ENCODE measurements at regions not wholly inside any gene's neighbourhood (a gene's known extent, or its start where the extent isn't known, plus 50 kb on each side); places are given as distances from the start of the nearest gene placed in this dataset.

- intact Hi-C loops (cut with micrococcal nuclease) = no loop called here
- H3K9me3 ChIP-seq (ENCODE audit: control insufficient read depth, insufficient read depth, low read length) = no peaks in the 10 kb centered on the region
- WGBS (ENCODE audit: insufficient coverage) = 94% methylated on average over 11 of the region's 14 CpGs
- Mint-ChIP-seq H3K27ac (no peak overlapping the region), H3K36me3 (no peaks in the 10 kb centered on the region), H3K9me3 (peaks cover 3 to 5% of the 10 kb centered on the region in 2 donors), H3K4me1 (no peaks in the 10 kb centered on the region), H3K4me3 (no peak overlapping the region), H3K27me3 (ENCODE audit: low read depth in 2 of 2) (peaks cover 0 to 3% of the 10 kb centered on the region in 2 donors)
- no peaks in the 10 kb centered on the region for H3K27me3 ChIP-seq (ENCODE audit: control insufficient read depth, insufficient read depth, low read length)
- H3K4me3 ChIP-seq (ENCODE audit: low read length) = no peak overlapping the region
- H3K4me1 ChIP-seq (ENCODE audit: control insufficient read depth, insufficient read depth, low read length) = no peaks in the 10 kb centered on the region
- ATAC-seq (no peak), DNase-seq (no peak)
- H3K27ac ChIP-seq (ENCODE audit: low read length) = no peak overlapping the region
- H3K36me3 ChIP-seq (ENCODE audit: control insufficient read depth, insufficient read depth, low read length) = no peaks in the 10 kb centered on the region
- no peak for TF ChIP-seq CTCF (IDR thresholded peaks at IDR 0.05)
Measured at GRCh38 chr20:57950764-57951485, 241.1 kb upstream of the PMEPA1 start.

GRCh38 chr20:57948180-57948955 is 238.6 kb upstream of the PMEPA1 start:
- Mint-ChIP-seq H3K4me3 (no peak overlapping the region), H3K4me1 (peaks cover 0 to 1% of the 10 kb centered on the region in 2 donors), H3K9me3 (peaks cover 3 to 5% of the 10 kb centered on the region in 2 donors), H3K27me3 (ENCODE audit: low read depth in 2 of 2) (peaks cover 0 to 3% of the 10 kb centered on the region in 2 donors), H3K36me3 (no peaks in the 10 kb centered on the region), H3K27ac (no peak overlapping the region)
- intact Hi-C loops (cut with micrococcal nuclease) = no loop called here
- no peaks in the 10 kb centered on the region for H3K27me3 ChIP-seq (ENCODE audit: control insufficient read depth, insufficient read depth, low read length)
- 94% methylated on average over 6 of the region's 9 CpGs for WGBS (ENCODE audit: insufficient coverage)
- H3K9me3 ChIP-seq (ENCODE audit: control insufficient read depth, insufficient read depth, low read length) = no peaks in the 10 kb centered on the region
- ATAC-seq (no peak), DNase-seq (no peak)
- no peaks in the 10 kb centered on the region for H3K4me1 ChIP-seq (ENCODE audit: control insufficient read depth, insufficient read depth, low read length)
- no peak for TF ChIP-seq CTCF (IDR thresholded peaks at IDR 0.05)
- H3K36me3 ChIP-seq (ENCODE audit: control insufficient read depth, insufficient read depth, low read length) = no peaks in the 10 kb centered on the region
- no peak overlapping the region for H3K27ac ChIP-seq (ENCODE audit: low read length)
- H3K4me3 ChIP-seq (ENCODE audit: low read length) = no peak overlapping the region

- intact Hi-C loops (cut with micrococcal nuclease) = no loop called here
- Histone ChIP-seq H3K36me3 (ENCODE audit: control insufficient read depth, insufficient read depth, low read length) (no peaks in the 10 kb centered on the region), H3K9me3 (ENCODE audit: control insufficient read depth, insufficient read depth, low read length) (no peaks in the 10 kb centered on the region), H3K27me3 (ENCODE audit: control insufficient read depth, insufficient read depth, low read length) (no peaks in the 10 kb centered on the region), H3K27ac (ENCODE audit: low read length) (no peak overlapping the region), H3K4me1 (ENCODE audit: control insufficient read depth, insufficient read depth, low read length) (no peaks in the 10 kb centered on the region), H3K4me3 (ENCODE audit: low read length) (no peak overlapping the region)
- ATAC-seq = no peak
- 89% methylated on average over 16 of the region's 16 CpGs for WGBS (ENCODE audit: insufficient coverage)
- no peak overlapping the region for H3K27ac Mint-ChIP-seq
- TF ChIP-seq CTCF (IDR thresholded peaks at IDR 0.05) = no peak
- H3K27me3 Mint-ChIP-seq (ENCODE audit: low read depth in 2 of 2) = peaks cover 0 to 3% of the 10 kb centered on the region in 2 donors
- peaks cover 0 to 4% of the 10 kb centered on the region in 2 donors for H3K4me1 Mint-ChIP-seq
- H3K4me3 Mint-ChIP-seq = no peak overlapping the region
- no peaks in the 10 kb centered on the region for H3K36me3 Mint-ChIP-seq
- peaks cover 3 to 5% of the 10 kb centered on the region in 2 donors for H3K9me3 Mint-ChIP-seq
- no peak for DNase-seq
Measured at GRCh38 chr20:57947421-57948179, 237.8 kb upstream of the PMEPA1 start.

Measured in natural killer cell (primary cell).